ENCODE measurements at regions not wholly inside any gene's neighbourhood (a gene's known extent, or its start where the extent isn't known, plus 50 kb on each side); places are given as distances from the start of the nearest gene placed in this dataset.

- no peaks in the 10 kb centered on the region for H3K4me1 ChIP-seq (ENCODE audit: insufficient read depth)
- no peak overlapping the region for H3K4me3 ChIP-seq
- H3K27me3 ChIP-seq, result no peaks in the 10 kb centered on the region
- intact Hi-C loops (cut with DNase I), result no loop called here
- H3K9me3 ChIP-seq, result no peaks in the 10 kb centered on the region
- H3K27ac ChIP-seq, result no peak overlapping the region
- TF ChIP-seq POLR2A (IDR thresholded peaks at IDR 0.05) (no peak), EP300 (IDR thresholded peaks at IDR 0.05) (no peak)
- TF ChIP-seq, protein P1, sequence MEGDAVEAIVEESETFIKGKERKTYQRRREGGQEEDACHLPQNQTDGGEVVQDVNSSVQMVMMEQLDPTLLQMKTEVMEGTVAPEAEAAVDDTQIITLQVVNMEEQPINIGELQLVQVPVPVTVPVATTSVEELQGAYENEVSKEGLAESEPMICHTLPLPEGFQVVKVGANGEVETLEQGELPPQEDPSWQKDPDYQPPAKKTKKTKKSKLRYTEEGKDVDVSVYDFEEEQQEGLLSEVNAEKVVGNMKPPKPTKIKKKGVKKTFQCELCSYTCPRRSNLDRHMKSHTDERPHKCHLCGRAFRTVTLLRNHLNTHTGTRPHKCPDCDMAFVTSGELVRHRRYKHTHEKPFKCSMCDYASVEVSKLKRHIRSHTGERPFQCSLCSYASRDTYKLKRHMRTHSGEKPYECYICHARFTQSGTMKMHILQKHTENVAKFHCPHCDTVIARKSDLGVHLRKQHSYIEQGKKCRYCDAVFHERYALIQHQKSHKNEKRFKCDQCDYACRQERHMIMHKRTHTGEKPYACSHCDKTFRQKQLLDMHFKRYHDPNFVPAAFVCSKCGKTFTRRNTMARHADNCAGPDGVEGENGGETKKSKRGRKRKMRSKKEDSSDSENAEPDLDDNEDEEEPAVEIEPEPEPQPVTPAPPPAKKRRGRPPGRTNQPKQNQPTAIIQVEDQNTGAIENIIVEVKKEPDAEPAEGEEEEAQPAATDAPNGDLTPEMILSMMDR (IDR thresholded peaks at IDR 0.05), result no peak
- DNase-seq, result no peak
- no peaks in the 10 kb centered on the region for H3K36me3 ChIP-seq
- WGBS, 3 donors, result 35 to 44% (median 40%) methylated on average over 1 of the region's 1 CpG
Measured at GRCh38 chr13:50552424-50552966, 291.0 kb downstream of the DLEU7 start.

DNA sequence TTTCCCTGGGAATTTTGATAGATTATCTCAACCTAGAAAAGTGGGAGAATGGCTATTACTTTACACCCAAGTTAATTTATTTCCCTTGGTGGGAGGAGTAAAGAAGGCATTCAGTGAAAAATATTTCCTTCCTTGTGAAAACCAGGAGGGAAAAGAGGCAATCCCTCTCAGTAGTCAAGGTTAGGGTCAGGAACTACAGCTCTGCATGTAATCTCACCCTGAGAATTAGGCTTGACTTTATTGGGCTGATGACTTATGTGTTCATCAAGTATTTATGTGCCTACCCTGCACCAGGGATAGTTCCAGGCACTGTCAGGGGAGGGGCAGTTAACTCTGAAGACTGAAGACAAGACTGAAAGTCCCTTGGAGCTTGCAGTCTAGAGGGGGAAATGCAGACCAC, 281.8 kb downstream of the DLEU7 start:
- no peaks in the 10 kb centered on the region for H3K27me3 ChIP-seq
- H3K27ac ChIP-seq, result no peak overlapping the region
- no peaks in the 10 kb centered on the region for H3K9me3 ChIP-seq
- no peaks in the 10 kb centered on the region for H3K36me3 ChIP-seq
- H3K4me1 ChIP-seq (ENCODE audit: insufficient read depth), result no peaks in the 10 kb centered on the region
- TF ChIP-seq EP300 (IDR thresholded peaks at IDR 0.05) (no peak), POLR2A (IDR thresholded peaks at IDR 0.05) (no peak)
- TF ChIP-seq, protein P1 (IDR thresholded peaks at IDR 0.05), result no peak
- no peak for DNase-seq
- no peak overlapping the region for H3K4me3 ChIP-seq
- intact Hi-C loops (cut with DNase I), result no loop called here

GRCh38 chr13:50566646-50567045, 276.8 kb downstream of the DLEU7 start:
- intact Hi-C loops (cut with DNase I), result no loop called here
- no peaks in the 10 kb centered on the region for H3K9me3 ChIP-seq
- no peak for DNase-seq
- TF ChIP-seq, protein P1 (IDR thresholded peaks at IDR 0.05), result no peak
- no peak for TF ChIP-seq POLR2A (IDR thresholded peaks at IDR 0.05)
- no peak for TF ChIP-seq EP300 (IDR thresholded peaks at IDR 0.05)
- H3K27me3 ChIP-seq, result no peaks in the 10 kb centered on the region
- no peak overlapping the region for H3K4me3 ChIP-seq
- H3K36me3 ChIP-seq, result no peaks in the 10 kb centered on the region
- no peaks in the 10 kb centered on the region for H3K4me1 ChIP-seq (ENCODE audit: insufficient read depth)
- H3K27ac ChIP-seq, result no peak overlapping the region

- no peaks in the 10 kb centered on the region for H3K36me3 ChIP-seq
- TF ChIP-seq EP300 (IDR thresholded peaks at IDR 0.05) (no peak), POLR2A (IDR thresholded peaks at IDR 0.05) (no peak)
- TF ChIP-seq, protein P1 (IDR thresholded peaks at IDR 0.05), result no peak
- H3K4me1 ChIP-seq (ENCODE audit: insufficient read depth), result no peaks in the 10 kb centered on the region
- no peak overlapping the region for H3K27ac ChIP-seq
- DNase-seq, result no peak
- H3K4me3 ChIP-seq, result no peak overlapping the region
- intact Hi-C loops (cut with DNase I), result no loop called here
- WGBS, 3 donors, result 43 to 52% (median 46%) methylated on average over 3 of the region's 3 CpGs
- H3K27me3 ChIP-seq, result no peaks in the 10 kb centered on the region
- no peaks in the 10 kb centered on the region for H3K9me3 ChIP-seq
Measured at GRCh38 chr13:50572129-50572528, 271.4 kb downstream of the DLEU7 start.

Data from ovary (tissue), 7 donors.